ENCODE measurements at regions not wholly inside any gene's neighbourhood (a gene's known extent, or its start where the extent isn't known, plus 50 kb on each side); places are given as distances from the start of the nearest gene placed in this dataset.

DNA sequence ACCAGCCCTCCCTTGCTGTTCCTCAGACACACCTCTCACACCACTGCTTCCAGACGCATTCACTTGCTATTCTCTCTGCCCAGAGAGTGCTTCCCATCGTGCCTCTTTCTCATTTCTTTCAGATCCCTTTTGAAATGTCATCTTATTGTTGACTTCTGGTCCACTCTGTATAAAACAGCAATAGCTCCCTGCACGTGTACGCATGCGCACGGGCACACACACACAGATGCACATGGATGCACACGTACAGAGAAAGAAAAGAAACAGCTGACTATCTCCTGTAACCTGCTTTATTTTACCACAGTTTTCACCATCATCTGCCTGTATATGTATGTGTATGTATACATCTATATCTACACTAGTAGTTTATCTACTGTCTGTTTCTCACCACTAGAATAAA is 285.9 kb upstream of the NR5A2 start:
- TF ChIP-seq, protein P1, sequence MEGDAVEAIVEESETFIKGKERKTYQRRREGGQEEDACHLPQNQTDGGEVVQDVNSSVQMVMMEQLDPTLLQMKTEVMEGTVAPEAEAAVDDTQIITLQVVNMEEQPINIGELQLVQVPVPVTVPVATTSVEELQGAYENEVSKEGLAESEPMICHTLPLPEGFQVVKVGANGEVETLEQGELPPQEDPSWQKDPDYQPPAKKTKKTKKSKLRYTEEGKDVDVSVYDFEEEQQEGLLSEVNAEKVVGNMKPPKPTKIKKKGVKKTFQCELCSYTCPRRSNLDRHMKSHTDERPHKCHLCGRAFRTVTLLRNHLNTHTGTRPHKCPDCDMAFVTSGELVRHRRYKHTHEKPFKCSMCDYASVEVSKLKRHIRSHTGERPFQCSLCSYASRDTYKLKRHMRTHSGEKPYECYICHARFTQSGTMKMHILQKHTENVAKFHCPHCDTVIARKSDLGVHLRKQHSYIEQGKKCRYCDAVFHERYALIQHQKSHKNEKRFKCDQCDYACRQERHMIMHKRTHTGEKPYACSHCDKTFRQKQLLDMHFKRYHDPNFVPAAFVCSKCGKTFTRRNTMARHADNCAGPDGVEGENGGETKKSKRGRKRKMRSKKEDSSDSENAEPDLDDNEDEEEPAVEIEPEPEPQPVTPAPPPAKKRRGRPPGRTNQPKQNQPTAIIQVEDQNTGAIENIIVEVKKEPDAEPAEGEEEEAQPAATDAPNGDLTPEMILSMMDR (IDR thresholded peaks at IDR 0.05), result no peak
- no peak for TF ChIP-seq POLR2A (IDR thresholded peaks at IDR 0.05)
